Liver (tissue), 8 donors: ENCODE measurements at regions not wholly inside any gene's neighbourhood (a gene's known extent, or its start where the extent isn't known, plus 50 kb on each side); places are given as distances from the start of the nearest gene placed in this dataset.
"Not testable (repeated sequence)": the region's sequence is repeated elsewhere in the genome, so short reads cannot be mapped to it uniquely, and the experiment has no call there.

Experiments used
- DNase-seq: peaks from one replicate; pipeline ENCODE4 v3.0.0-alpha.2; 2017; ENCODE audit warnings: low spot score
- H3K27ac ChIP-seq, 2 donors: one replicate each; pipeline ENCODE4 v1.7.0; 2013; ENCODE audit warnings: inconsistent platforms in 2 of 2, low read length in 2 of 2, control low read depth in 1 of 2, low read depth in 1 of 2, mild to moderate bottlenecking in 1 of 2
- H3K27me3 ChIP-seq, 4 donors: one replicate each; pipeline versions ENCODE4 v1.6.1 to v1.7.0; 2013; ENCODE audit warnings: low read length in 3 of 4, inconsistent platforms in 1 of 4, mild to moderate bottlenecking in 1 of 4, moderate library complexity in 1 of 4; ENCODE audit not compliant: control insufficient read depth in 4 of 4, insufficient read depth in 4 of 4
- H3K36me3 ChIP-seq, 4 donors: one replicate each; pipeline versions ENCODE4 v1.6.1 to v1.7.0; 2013; ENCODE audit warnings: low read length in 3 of 4, mild to moderate bottlenecking in 3 of 4, low read depth in 1 of 4, moderate library complexity in 1 of 4; ENCODE audit not compliant: control insufficient read depth in 4 of 4, insufficient read depth in 3 of 4
- H3K4me1 ChIP-seq, 4 donors: one replicate each; pipeline versions ENCODE4 v1.6.1 to v1.7.0; 2013; ENCODE audit warnings: low read length in 3 of 4, mild to moderate bottlenecking in 3 of 4, moderate library complexity in 1 of 4; ENCODE audit not compliant: control insufficient read depth in 4 of 4, insufficient read depth in 4 of 4
- H3K4me3 ChIP-seq, 3 donors: one replicate each; pipeline versions ENCODE4 v1.6.1 to v1.7.0; 2013; ENCODE audit warnings: low read length in 3 of 3, control low read depth in 1 of 3, low read depth in 1 of 3, mild to moderate bottlenecking in 1 of 3
- H3K9ac ChIP-seq, 2 donors: one replicate each; pipeline ENCODE4 v1.7.0; 2013; ENCODE audit warnings: low read length in 2 of 2, mild to moderate bottlenecking in 2 of 2, moderate library complexity in 2 of 2, control low read depth in 1 of 2, low read depth in 1 of 2
- H3K9me3 ChIP-seq, 4 donors: one replicate each; pipeline versions ENCODE4 v1.6.1 to v1.7.0; 2013; ENCODE audit warnings: low read length in 3 of 4; ENCODE audit not compliant: control insufficient read depth in 4 of 4
- CTCF ChIP-seq: fragments of 150-350 bp; IDR thresholded peaks from 2 replicates; pipeline ENCODE4 v1.5.1; 2017; ENCODE audit warnings: improper control_type of control experiment, low read depth, low read length; ENCODE audit not compliant: missing input control
- EGR1 ChIP-seq, 2 donors: IDR thresholded peaks; 2 replicates each; pipeline ENCODE4 v1.6.1; 2016 to 2018; ENCODE audit warnings: antibody characterized with exemption in 2 of 2, low read depth in 2 of 2
- FOXA1 ChIP-seq: IDR thresholded peaks from 2 replicates; pipeline ENCODE4 v1.6.1; 2016; ENCODE audit warnings: antibody characterized with exemption
- FOXA2 ChIP-seq: IDR thresholded peaks from 2 replicates; pipeline ENCODE4 v1.6.1; 2016; ENCODE audit warnings: antibody characterized with exemption
- GABPA ChIP-seq, 2 donors: IDR thresholded peaks in 1 of 2; conservative IDR thresholded peaks in 1 of 2; 2 replicates each; pipeline ENCODE4 v1.6.1; 2016; ENCODE audit warnings: antibody characterized with exemption in 2 of 2, mild to moderate bottlenecking in 1 of 2, moderate library complexity in 1 of 2
- HNF4G ChIP-seq: IDR thresholded peaks from 2 replicates; pipeline ENCODE4 v1.6.1; 2016; ENCODE audit warnings: antibody characterized with exemption
- NR2F2 ChIP-seq: IDR thresholded peaks from 2 replicates; pipeline ENCODE4 v1.6.1; 2016; ENCODE audit warnings: antibody characterized with exemption
- RAD21 ChIP-seq, 2 donors: IDR thresholded peaks; 2 replicates each; pipeline ENCODE4 v1.6.1; 2016; ENCODE audit warnings: antibody characterized with exemption in 2 of 2, mild to moderate bottlenecking in 2 of 2
- RXRA ChIP-seq, 2 donors: IDR thresholded peaks; 2 replicates each; pipeline ENCODE4 v1.6.1; 2017 to 2018; ENCODE audit warnings: antibody characterized with exemption in 2 of 2, mild to moderate bottlenecking in 1 of 2
- TAF1 ChIP-seq: conservative IDR thresholded peaks from 2 replicates; pipeline ENCODE4 v1.6.1; 2016; ENCODE audit warnings: antibody characterized with exemption, mild to moderate bottlenecking
- ZBTB33 ChIP-seq: IDR thresholded peaks from 2 replicates; pipeline ENCODE4 v1.6.1; 2016; ENCODE audit warnings: antibody characterized with exemption
- WGBS: extraction: QIAGEN DNeasy Blood & Tissue Kit; methylation state at CpG from one replicate; pipeline ENCODE4 v1.1.7; 2013; 5-methylcytosine and 5-hydroxymethylcytosine counted together
- TF ChIP-seq, protein P1 (sequence below): IDR thresholded peaks from 2 replicates; pipeline ENCODE4 v1.6.1; 2016; ENCODE audit warnings: antibody characterized with exemption, mild to moderate bottlenecking
- TF ChIP-seq, protein P2 (sequence below): IDR thresholded peaks from 2 replicates; pipeline ENCODE4 v1.6.1; 2016; ENCODE audit warnings: antibody characterized with exemption
- TF ChIP-seq, protein P3 (sequence below): IDR thresholded peaks from 2 replicates; pipeline ENCODE4 v1.6.1; 2016; ENCODE audit warnings: antibody characterized with exemption
- donor health status: healthy.
- donor health status: healthy.
- donor health status: healthy.
- donor health status: healthy.
- donor health status: healthy.

DNA sequence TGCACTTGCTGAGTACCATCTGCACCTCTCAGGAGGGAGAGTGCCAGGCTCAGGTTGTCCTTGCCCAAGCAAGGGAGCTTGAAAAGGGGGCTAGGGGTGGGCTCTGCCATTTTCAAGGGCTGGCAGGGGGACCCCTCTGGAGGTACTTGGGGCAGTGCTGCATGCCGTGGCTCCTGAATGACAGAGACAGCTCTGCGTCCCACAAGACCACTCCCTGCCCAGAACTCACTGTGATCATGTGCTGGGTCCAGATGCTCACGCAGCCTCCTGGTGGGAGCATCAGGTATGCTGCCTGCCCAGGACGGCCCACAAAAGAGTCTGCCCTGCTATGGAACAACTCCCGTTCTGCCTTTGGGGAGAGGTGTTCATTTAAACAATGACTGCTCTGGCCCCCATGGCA is 165.2 kb downstream of the GOLGA6L4 start:
- WGBS: 76% methylated on average over 5 of the region's 5 CpGs
- no peaks in the 10 kb centered on the region for H3K9me3 ChIP-seq
- DNase-seq: no peak
- H3K27ac ChIP-seq: no peak overlapping the region
- H3K4me1 ChIP-seq: no peaks in the 10 kb centered on the region
- TF ChIP-seq RAD21 (IDR thresholded peaks at IDR 0.05) (no peak), TAF1 (no peak), EGR1 (IDR thresholded peaks at IDR 0.05; ENCODE audit: low read depth in 2 of 2) (no peak), ZBTB33 (no peak), FOXA2 (no peak), HNF4G (no peak), NR2F2 (no peak), GABPA (IDR thresholded peaks at IDR 0.05 in 1 of 2, conservative IDR thresholded peaks at IDR 0.05 in 1 of 2) (no peak), FOXA1 (no peak), RXRA (IDR thresholded peaks at IDR 0.05) (no peak), CTCF (no peak)
- TF ChIP-seq, protein P1, sequence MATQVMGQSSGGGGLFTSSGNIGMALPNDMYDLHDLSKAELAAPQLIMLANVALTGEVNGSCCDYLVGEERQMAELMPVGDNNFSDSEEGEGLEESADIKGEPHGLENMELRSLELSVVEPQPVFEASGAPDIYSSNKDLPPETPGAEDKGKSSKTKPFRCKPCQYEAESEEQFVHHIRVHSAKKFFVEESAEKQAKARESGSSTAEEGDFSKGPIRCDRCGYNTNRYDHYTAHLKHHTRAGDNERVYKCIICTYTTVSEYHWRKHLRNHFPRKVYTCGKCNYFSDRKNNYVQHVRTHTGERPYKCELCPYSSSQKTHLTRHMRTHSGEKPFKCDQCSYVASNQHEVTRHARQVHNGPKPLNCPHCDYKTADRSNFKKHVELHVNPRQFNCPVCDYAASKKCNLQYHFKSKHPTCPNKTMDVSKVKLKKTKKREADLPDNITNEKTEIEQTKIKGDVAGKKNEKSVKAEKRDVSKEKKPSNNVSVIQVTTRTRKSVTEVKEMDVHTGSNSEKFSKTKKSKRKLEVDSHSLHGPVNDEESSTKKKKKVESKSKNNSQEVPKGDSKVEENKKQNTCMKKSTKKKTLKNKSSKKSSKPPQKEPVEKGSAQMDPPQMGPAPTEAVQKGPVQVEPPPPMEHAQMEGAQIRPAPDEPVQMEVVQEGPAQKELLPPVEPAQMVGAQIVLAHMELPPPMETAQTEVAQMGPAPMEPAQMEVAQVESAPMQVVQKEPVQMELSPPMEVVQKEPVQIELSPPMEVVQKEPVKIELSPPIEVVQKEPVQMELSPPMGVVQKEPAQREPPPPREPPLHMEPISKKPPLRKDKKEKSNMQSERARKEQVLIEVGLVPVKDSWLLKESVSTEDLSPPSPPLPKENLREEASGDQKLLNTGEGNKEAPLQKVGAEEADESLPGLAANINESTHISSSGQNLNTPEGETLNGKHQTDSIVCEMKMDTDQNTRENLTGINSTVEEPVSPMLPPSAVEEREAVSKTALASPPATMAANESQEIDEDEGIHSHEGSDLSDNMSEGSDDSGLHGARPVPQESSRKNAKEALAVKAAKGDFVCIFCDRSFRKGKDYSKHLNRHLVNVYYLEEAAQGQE: no peak
- TF ChIP-seq, protein P2, sequence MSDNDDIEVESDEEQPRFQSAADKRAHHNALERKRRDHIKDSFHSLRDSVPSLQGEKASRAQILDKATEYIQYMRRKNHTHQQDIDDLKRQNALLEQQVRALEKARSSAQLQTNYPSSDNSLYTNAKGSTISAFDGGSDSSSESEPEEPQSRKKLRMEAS: no peak
- TF ChIP-seq, protein P3, sequence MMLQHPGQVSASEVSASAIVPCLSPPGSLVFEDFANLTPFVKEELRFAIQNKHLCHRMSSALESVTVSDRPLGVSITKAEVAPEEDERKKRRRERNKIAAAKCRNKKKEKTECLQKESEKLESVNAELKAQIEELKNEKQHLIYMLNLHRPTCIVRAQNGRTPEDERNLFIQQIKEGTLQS: no peak
- H3K4me3 ChIP-seq: no peak overlapping the region
- H3K36me3 ChIP-seq: no peaks in the 10 kb centered on the region
- no peak overlapping the region for H3K9ac ChIP-seq
- no peaks in the 10 kb centered on the region for H3K27me3 ChIP-seq

GRCh38 chr15:84401461-84401860 is 165.9 kb downstream of the GOLGA6L4 start:
- not testable (repeated sequence) for H3K27ac ChIP-seq, H3K27me3 ChIP-seq, H3K9ac ChIP-seq, DNase-seq, H3K36me3 ChIP-seq, H3K4me3 ChIP-seq, H3K9me3 ChIP-seq, H3K4me1 ChIP-seq
- 84% methylated on average over 5 of the region's 5 CpGs for WGBS

DNA sequence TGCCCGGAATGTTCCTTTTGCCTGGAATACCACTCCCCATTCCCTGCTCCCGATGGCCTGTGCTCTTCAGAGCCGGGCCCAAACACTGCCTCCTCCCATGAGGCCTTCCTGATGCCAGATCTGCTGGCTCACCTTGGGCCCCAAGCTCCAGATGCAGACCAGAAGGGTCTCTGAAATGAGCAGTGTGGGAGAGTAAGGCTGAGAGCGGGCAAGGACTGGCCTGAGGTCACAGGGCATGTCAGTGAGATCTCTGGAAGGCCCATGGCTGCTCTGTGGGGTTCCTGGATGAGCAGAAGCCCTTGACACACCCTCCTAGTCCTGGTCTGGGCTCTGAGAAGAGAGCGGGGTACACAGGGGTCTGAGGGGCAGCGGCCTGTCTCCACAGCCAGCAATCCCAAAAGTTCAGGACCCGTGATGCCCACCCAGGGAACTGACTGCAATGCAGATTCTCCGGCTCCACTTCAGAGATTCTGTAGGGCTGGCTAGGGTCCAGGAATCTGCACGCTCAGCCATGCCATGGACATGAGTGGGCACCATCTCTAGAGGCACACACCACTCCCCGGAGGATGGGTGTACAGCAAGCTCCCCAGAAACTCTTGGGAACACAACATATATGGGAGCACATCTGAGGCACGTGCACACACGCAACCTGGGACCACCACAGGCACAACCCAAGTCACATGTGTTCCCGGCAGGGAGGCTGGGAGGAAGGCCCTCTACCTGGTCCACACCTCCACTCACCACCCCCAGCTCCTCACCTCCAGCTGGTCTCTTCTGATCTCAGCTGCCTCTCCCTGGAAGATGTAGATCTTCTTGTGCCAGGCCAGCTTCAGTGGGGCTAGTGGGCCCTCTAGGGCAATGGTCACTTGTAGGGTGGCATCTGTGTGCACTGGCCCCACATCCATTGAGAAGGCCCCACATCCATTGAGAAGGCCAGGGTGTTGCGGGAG is 166.6 kb downstream of the GOLGA6L4 start:
- not testable (repeated sequence) for DNase-seq, H3K27me3 ChIP-seq, H3K27ac ChIP-seq, H3K36me3 ChIP-seq, H3K9me3 ChIP-seq, H3K9ac ChIP-seq, H3K4me3 ChIP-seq, H3K4me1 ChIP-seq
- WGBS: 93% methylated on average over 14 of the region's 14 CpGs
